Neural crest cell (in vitro differentiated cells): ENCODE measurements at regions not wholly inside any gene's neighbourhood (a gene's known extent, or its start where the extent isn't known, plus 50 kb on each side); places are given as distances from the start of the nearest gene placed in this dataset.

ENCODE experiments used
- DNase-seq: peaks from one replicate; pipeline ENCODE4 v3.0.0; 2021; ENCODE audit warnings: low read depth, mixed read lengths, low spot score
- H3K27ac Mint-ChIP-seq: one replicate; pipeline ENCODE4 v1.8.0; 2021; ENCODE audit warnings: mild to moderate bottlenecking, mixed read lengths; ENCODE audit not compliant: unreplicated experiment
- H3K27me3 Mint-ChIP-seq: 2 replicates; pipeline ENCODE4 v1.8.0; 2021; ENCODE audit warnings: low read depth, mild to moderate bottlenecking, mixed read lengths
- H3K36me3 Mint-ChIP-seq: 2 replicates; pipeline ENCODE4 v1.8.0; 2021; ENCODE audit warnings: low read depth, mild to moderate bottlenecking, mixed read lengths
- H3K4me1 Mint-ChIP-seq: 2 replicates; pipeline ENCODE4 v1.8.0; 2021; ENCODE audit warnings: mixed read lengths
- H3K4me3 Mint-ChIP-seq: one replicate; pipeline ENCODE4 v1.8.0; 2021; ENCODE audit warnings: mild to moderate bottlenecking, mixed read lengths
- H3K9me3 Mint-ChIP-seq: 2 replicates; pipeline ENCODE4 v1.8.0; 2021; ENCODE audit warnings: mixed read lengths
- CTCF ChIP-seq: fragments of 200-600 bp; sonication (generic); conservative IDR thresholded peaks from 2 replicates; pipeline ENCODE4 v1.5.0; 2021; ENCODE audit warnings: antibody characterized with exemption, mild to moderate bottlenecking

DNA sequence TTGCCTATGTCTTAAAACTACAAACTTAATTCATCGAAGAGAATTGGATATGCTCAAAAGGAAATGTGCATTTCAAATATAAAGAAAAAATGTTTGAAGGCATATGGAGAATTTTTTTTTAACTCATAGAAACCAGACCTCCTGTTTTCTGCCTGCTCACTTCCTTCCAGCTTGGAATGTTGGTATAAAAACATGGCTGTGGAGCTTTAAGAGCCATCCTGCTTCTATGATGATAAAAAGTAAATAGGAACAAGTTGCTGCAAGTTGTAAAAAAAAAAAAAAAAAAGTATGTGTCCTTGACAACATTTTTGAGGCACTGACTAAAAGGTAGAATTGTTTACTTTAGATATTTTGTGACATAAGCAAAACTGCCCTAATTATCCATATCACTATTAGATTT lies 1230.7 kb downstream of the PCDH9 start:
- H3K36me3 Mint-ChIP-seq, result peaks cover 9% of the 10 kb centered on the region
- peaks cover 4% of the 10 kb centered on the region for H3K4me1 Mint-ChIP-seq
- H3K4me3 Mint-ChIP-seq, result no peak overlapping the region
- no peak overlapping the region for H3K27ac Mint-ChIP-seq
- peaks cover 11% of the 10 kb centered on the region for H3K9me3 Mint-ChIP-seq
- no peak for TF ChIP-seq CTCF
- no peak for DNase-seq
- no peaks in the 10 kb centered on the region for H3K27me3 Mint-ChIP-seq

DNA sequence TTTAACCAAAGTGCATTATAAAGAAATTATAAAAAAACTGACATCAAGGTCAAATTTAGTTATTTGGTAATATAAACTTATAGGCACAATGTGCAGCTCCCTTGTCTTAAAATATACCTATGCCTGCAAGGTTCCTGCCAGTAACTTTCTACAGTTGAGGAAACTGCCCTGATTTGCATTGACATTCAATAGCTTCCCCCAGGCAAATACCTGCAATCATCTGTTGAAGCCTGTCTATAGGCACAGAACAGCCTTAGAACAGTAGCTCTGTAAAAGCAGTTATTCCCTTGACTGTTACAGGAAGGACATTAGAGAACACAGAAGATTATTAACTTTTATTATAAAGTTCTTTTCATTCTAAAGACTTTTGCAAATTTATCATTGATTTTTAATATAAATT lies 1239.5 kb downstream of the PCDH9 start:
- Mint-ChIP-seq H3K36me3 (no peaks in the 10 kb centered on the region), H3K4me3 (no peak overlapping the region), H3K4me1 (no peaks in the 10 kb centered on the region), H3K9me3 (no peaks in the 10 kb centered on the region), H3K27ac (no peak overlapping the region), H3K27me3 (no peaks in the 10 kb centered on the region)
- TF ChIP-seq CTCF, result no peak
- no peak for DNase-seq

DNA sequence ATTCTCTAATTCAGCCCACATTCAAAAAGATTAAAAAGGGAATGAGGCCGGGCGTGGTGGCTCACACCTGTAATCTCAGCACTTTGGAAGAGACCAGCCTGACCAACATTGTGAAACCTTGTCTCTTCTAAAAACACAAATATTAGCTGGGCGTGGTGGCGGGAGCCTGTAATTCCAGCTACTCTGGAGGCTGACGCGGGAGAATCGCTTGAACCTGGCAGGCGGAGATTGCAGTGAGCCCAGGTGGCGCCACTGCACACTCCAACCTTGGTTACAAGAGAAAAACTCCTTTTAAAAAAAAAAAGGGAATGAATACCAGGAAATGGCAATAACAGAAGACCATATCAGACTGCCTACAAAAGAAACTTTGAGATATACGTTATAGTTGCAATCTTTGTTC lies 1244.5 kb downstream of the PCDH9 start:
- Mint-ChIP-seq H3K4me1 (no peaks in the 10 kb centered on the region), H3K36me3 (no peaks in the 10 kb centered on the region), H3K9me3 (peaks cover 2% of the 10 kb centered on the region), H3K27me3 (no peaks in the 10 kb centered on the region), H3K4me3 (no peak overlapping the region), H3K27ac (no peak overlapping the region)
- TF ChIP-seq CTCF, result no peak
- no peak for DNase-seq

- TF ChIP-seq CTCF, result no peak
- Mint-ChIP-seq H3K4me1 (no peaks in the 10 kb centered on the region), H3K36me3 (peaks cover 11% of the 10 kb centered on the region), H3K9me3 (peaks cover 15% of the 10 kb centered on the region), H3K27me3 (no peaks in the 10 kb centered on the region), H3K4me3 (no peak overlapping the region), H3K27ac (no peak overlapping the region)
- no peak for DNase-seq
These were observed 1252.6 kb downstream of the PCDH9 start for GRCh38 chr13:65977525-65977924.

DNA sequence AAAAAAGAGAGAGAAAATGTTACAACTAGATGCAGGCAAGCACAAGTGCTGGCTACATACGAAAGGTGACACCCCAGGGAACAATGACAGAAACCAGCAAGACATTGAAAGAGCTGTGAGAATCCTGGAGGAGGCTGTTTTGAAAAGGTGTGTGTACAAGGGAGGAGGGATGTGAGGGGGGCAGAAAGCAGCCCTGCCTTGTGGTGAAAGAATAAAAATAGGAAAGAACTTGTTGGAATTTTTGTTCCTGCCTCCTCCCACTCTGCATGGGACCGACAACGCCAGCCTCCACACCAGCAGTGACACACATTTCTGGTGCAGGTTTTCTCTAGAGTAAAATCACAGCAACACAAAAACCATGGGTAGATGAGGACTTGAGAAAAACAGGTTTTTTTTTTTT lies 1258.6 kb downstream of the PCDH9 start:
- no peak for DNase-seq
- no peak for TF ChIP-seq CTCF
- Mint-ChIP-seq H3K4me1 (peaks cover 8% of the 10 kb centered on the region), H3K27ac (no peak overlapping the region), H3K4me3 (no peak overlapping the region), H3K36me3 (no peaks in the 10 kb centered on the region), H3K9me3 (peaks cover 6% of the 10 kb centered on the region), H3K27me3 (no peaks in the 10 kb centered on the region)

GRCh38 chr13:65966991-65967451 lies 1263.1 kb downstream of the PCDH9 start:
- Mint-ChIP-seq H3K4me1 (peaks cover 8% of the 10 kb centered on the region), H3K36me3 (no peaks in the 10 kb centered on the region), H3K27ac (no peak overlapping the region), H3K9me3 (peaks cover 3% of the 10 kb centered on the region), H3K27me3 (no peaks in the 10 kb centered on the region), H3K4me3 (no peak overlapping the region)
- no peak for DNase-seq
- peak; percentile 56 for TF ChIP-seq CTCF
